Loucy (cell line): ENCODE measurements at regions not wholly inside any gene's neighbourhood (a gene's known extent, or its start where the extent isn't known, plus 50 kb on each side); places are given as distances from the start of the nearest gene placed in this dataset.

Experiments used
- EZH2phosphoT487 ChIP-seq: fragments of 200-600 bp; IDR thresholded peaks from 2 replicates; pipeline ENCODE4 v1.6.1; 2018; ENCODE audit warnings: antibody characterized with exemption, mild to moderate bottlenecking, moderate library complexity, borderline replicate concordance
- TF ChIP-seq, protein P1 (sequence below): fragments of 200-600 bp; sonication (generic); conservative IDR thresholded peaks from 2 replicates; pipeline ENCODE4 v1.5.1; 2014; ENCODE audit warnings: mild to moderate bottlenecking, antibody characterized with exemption, low read length

DNA sequence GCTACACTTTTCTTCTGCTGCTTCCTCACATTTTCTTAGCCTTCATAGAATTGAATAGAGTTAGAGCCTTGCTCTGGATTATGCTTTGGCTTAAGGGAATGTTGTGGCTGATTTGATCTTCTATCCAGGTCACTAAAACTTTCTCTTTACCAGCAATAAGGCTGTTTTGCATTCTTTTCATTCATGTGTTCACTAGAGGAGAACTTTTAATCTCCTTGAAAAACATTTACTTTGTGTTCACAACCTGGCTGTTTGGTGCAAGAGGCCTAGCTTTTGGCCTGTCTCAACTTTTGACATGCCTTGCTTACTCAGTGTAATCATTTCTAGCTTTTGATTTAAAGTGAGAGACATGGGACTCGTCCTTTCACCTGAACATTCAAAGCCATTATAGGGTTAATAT lies 87.7 kb upstream of the RAB40AL start:
- TF ChIP-seq, protein P1, sequence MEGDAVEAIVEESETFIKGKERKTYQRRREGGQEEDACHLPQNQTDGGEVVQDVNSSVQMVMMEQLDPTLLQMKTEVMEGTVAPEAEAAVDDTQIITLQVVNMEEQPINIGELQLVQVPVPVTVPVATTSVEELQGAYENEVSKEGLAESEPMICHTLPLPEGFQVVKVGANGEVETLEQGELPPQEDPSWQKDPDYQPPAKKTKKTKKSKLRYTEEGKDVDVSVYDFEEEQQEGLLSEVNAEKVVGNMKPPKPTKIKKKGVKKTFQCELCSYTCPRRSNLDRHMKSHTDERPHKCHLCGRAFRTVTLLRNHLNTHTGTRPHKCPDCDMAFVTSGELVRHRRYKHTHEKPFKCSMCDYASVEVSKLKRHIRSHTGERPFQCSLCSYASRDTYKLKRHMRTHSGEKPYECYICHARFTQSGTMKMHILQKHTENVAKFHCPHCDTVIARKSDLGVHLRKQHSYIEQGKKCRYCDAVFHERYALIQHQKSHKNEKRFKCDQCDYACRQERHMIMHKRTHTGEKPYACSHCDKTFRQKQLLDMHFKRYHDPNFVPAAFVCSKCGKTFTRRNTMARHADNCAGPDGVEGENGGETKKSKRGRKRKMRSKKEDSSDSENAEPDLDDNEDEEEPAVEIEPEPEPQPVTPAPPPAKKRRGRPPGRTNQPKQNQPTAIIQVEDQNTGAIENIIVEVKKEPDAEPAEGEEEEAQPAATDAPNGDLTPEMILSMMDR: no peak
- no peak for TF ChIP-seq EZH2phosphoT487
